SK-N-DZ (cell line): ENCODE measurements at regions not wholly inside any gene's neighbourhood (a gene's known extent, or its start where the extent isn't known, plus 50 kb on each side); places are given as distances from the start of the nearest gene placed in this dataset.

Experiments
- DNase-seq: peaks from one replicate; pipeline ENCODE4 v3.0.0-alpha.2; 2015; ENCODE audit warnings: low spot score

- DNase-seq, result no peak
Measured at GRCh38 chr2:66794551-66794950, 359.6 kb downstream of the MEIS1 start.

GRCh38 chr2:66802877-66803276 lies 368.0 kb downstream of the MEIS1 start:
- no peak for DNase-seq

GRCh38 chr2:66803726-66804125 lies 368.8 kb downstream of the MEIS1 start:
- DNase-seq, result no peak

GRCh38 chr2:66805016-66805865 lies 370.3 kb downstream of the MEIS1 start:
- no peak for DNase-seq

- DNase-seq, result no peak
Measured at GRCh38 chr2:66805968-66806367, 371.0 kb downstream of the MEIS1 start.

- no peak for DNase-seq
Measured at GRCh38 chr2:66813525-66813924, 378.6 kb downstream of the MEIS1 start.

- DNase-seq, result no peak
Measured at GRCh38 chr2:66813976-66814375, 379.1 kb downstream of the MEIS1 start.

GRCh38 chr2:66814916-66815315 lies 380.0 kb downstream of the MEIS1 start:
- no peak for DNase-seq

- no peak for DNase-seq
Measured at GRCh38 chr2:66815886-66816285, 381.0 kb downstream of the MEIS1 start.

- no peak for DNase-seq
Measured at GRCh38 chr2:66821168-66821567, 386.2 kb downstream of the MEIS1 start.

- no peak for DNase-seq
Measured at GRCh38 chr2:66822186-66822585, 387.3 kb downstream of the MEIS1 start.

- DNase-seq, result no peak
Measured at GRCh38 chr2:66824926-66825325, 390.0 kb downstream of the MEIS1 start.

- DNase-seq, result peak; percentile 16
Measured at GRCh38 chr2:66827851-66828250, 392.9 kb downstream of the MEIS1 start.

- DNase-seq, result no peak
Measured at GRCh38 chr2:66828876-66829275, 394.0 kb downstream of the MEIS1 start.

GRCh38 chr2:66830881-66831280 lies 396.0 kb downstream of the MEIS1 start:
- DNase-seq, result no peak

GRCh38 chr2:66832646-66833435 lies 397.9 kb downstream of the MEIS1 start:
- DNase-seq, result peak; percentile 11

- DNase-seq, result no peak
Measured at GRCh38 chr2:66834859-66835258, 399.9 kb downstream of the MEIS1 start.

GRCh38 chr2:66836851-66837250 lies 401.9 kb downstream of the MEIS1 start:
- no peak for DNase-seq

- DNase-seq, result no peak
Measured at GRCh38 chr2:66839551-66840320, 404.8 kb downstream of the MEIS1 start.

GRCh38 chr2:66840321-66841002 lies 405.5 kb downstream of the MEIS1 start:
- DNase-seq, result no peak

GRCh38 chr2:66843847-66844246 lies 408.9 kb downstream of the MEIS1 start:
- peak; percentile 54 for DNase-seq
